GM18870 (cell line): ENCODE measurements at regions not wholly inside any gene's neighbourhood (a gene's known extent, or its start where the extent isn't known, plus 50 kb on each side); places are given as distances from the start of the nearest gene placed in this dataset.
"Not testable (repeated sequence)": the region's sequence is repeated elsewhere in the genome, so short reads cannot be mapped to it uniquely, and the experiment has no call there.

Experiments used
- ATAC-seq: cut with Tn5 transposase; IDR thresholded peaks from one replicate; pipeline ENCODE4 v1.9.1; 2021; ENCODE audit warnings: moderate library complexity; ENCODE audit not compliant: unreplicated experiment

DNA sequence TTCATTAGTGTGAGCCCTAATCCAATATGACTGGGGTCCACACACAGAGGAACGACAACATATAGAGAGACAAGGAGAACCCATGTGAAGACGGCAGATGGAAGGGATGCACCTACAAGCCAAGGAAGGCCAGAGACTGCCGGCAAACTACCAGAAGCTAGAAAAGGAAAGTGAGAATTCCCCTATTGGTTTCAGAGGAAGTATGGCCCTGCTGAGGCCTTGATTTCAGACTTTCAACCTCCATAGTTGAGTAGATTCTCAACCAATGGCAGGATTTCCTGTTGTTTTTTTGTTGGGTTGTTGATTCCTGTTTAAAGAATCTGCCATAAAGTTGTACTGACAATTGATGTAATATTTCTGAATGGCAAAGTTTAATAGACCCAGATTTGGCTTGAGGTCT is 241.5 kb downstream of the SATB2 start:
- ATAC-seq: peak; percentile 72

DNA sequence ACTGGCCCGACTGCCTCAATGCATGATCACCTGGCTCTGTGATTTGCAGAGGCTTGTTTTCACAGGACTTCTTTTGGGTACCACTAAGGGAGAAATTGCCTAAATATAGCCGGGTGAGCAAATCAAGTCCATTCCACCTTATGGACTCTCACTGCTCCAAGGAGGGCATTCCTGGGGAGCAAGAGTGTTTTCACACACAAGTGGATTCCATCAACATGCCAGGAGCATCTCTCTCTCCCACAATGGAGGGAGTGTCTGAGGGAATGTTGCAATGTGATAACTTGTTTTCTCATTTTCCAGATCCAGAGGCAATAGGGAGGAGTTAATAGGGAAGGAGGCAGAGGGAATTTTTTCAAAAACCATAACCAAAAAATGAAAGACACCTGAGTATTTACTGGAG is 250.7 kb downstream of the SATB2 start:
- no peak for ATAC-seq

DNA sequence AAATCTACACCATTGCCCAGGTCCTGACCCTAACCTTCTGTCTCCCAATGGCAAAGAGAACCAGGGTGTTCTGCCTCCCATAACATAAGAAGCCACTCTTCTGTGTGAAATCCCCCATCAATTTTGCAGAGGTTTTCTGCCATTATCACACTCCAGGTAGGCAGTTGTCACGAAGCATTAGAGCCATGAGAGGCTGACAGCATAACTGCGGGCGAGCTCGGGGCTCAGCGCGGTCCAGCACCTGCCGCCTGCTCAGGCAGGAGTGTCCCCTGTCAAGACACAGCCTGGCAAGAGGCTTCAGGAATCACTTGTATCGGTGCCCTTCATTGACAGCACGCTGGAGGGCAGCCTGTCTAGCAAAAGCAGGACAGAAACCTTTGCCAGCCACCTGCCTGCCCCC is 251.2 kb downstream of the SATB2 start:
- no peak for ATAC-seq

DNA sequence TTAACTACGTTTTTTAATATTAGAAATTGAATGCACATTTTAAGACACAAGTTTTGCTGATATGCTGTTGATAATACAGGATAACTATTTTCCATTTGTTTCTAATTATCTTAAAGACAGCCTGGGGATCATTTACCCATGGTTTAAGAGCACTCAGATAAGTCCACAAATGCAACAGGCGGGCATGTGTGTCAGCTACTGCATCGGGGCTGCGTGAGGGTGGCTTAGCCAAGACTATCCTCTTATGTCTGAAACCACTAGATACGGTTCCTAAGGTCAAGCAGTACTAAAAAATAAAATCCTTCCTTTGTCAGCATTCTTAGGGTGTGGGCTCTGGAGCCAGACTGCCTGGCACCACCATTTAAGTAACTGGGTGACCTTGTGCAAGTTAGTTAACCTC is 254.8 kb downstream of the SATB2 start:
- ATAC-seq: no peak

DNA sequence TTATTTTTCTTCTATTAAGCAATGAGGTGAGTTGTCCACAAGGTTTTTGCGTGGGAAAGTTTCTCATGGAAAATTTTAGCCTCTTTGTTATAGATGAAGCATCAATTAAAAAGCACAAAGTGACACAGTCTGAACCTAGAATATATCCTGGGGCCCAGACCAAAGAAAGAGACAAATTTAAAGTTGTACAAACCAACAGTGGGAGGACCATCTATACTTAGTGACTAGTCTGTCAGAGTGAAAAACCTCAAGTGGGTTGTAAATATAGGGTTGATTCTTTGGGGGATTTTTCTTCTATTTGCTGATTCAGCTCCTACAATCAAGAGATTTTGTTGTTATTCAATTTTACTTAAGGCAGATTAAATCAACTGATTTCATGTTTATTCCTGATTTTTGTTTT is 256.2 kb downstream of the SATB2 start:
- no peak for ATAC-seq

DNA sequence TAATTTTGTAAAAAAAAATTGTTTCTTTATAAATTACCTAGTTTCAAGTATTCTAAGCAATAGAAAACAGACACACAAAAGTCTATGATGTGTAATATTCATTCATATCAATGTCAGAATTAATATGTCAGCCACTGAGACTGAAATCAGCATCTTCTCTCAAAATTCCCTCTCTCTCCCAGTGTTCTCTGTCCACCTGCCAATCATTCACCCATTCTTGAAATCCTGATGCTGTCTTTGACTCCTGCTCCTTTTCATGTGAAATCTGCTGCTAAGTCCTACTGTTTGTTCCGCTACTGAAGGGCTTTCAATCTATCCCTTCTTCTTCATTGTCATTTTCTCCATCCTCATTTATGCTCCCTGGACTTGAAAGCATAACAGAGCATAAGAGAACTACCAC is 257.9 kb downstream of the SATB2 start:
- ATAC-seq: no peak

DNA sequence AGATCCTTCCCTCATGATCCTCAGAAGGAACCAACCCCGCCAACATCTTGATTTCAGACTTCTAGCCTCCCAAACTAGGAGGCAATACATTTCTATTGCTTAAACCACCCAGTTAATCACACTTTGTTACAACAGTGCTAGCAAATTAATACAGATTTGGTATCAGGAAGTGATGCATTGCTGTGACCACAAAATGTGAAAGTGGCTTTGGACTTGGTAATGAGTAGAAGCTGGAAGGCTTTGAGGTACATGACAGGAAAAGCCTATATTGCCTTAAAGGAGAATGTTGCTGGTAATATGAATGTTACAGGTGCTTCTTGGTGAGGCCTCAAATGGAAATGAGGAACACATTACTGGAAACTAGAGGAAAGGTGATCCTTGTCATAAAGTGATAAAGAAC is 260.3 kb downstream of the SATB2 start:
- ATAC-seq: no peak

DNA sequence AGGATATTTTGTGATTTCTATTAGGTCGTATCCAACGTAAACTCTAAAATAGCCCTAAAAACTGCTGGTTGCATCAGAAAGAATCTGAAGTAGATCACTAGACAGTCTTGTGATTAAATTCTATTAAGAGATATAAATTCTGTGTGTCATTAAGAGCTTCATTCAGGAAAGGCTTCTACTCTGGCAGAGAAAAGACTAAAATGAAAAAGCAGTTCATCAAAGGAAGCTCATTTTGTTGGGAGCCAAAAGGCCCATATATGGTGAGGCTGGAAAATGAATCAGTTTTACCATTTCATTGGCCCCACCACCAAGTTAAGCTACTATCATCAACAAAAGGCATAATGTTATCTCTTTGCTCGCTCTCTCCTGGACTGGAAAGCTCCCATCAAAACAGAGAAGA is 261.1 kb downstream of the SATB2 start:
- ATAC-seq: no peak

DNA sequence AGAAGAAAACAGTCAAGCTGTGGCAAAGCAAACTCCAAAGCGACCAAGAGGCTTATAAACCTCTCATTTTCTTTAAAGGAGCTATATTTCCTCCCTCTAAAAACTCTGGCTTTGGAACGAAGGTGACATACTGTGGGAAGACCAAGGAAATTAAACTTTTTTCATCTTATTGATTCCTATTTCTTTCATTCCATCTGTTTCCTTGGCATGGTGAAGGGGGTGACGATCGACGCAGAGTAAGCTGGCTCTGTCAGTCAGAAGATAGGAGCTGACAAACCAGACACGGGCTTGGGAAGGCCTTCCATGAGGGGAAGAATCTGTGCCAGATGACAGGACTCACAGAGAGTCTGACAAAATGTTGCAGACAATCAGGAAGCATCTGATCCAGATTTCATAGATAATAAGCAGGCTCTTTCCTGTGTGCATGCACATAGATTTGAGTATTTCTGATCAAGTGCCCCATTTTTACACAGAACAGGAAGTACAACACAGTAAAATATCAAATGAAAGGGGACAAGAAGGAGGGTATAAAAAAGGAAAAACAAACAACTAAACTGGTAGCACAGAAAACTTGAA is 261.7 kb downstream of the SATB2 start:
- no peak for ATAC-seq

DNA sequence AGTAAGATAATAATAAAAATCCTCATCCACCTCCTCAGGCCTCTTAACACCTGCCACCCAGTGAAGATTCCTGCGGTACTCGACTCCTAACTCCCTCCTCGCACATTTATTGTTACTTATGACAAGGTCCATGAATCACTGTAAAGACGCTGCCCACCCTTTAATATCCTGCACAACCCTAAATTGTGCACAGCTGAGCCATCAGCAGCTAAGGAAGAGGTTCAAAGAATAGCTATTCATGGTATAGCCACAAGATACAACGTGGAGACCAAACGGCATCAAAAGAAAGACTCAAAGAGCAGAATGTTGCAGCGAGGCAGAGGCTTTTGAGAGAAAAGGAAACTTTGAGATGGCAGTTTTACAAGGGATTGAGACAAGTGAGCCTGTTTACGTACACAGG is 266.3 kb downstream of the SATB2 start:
- no peak for ATAC-seq

DNA sequence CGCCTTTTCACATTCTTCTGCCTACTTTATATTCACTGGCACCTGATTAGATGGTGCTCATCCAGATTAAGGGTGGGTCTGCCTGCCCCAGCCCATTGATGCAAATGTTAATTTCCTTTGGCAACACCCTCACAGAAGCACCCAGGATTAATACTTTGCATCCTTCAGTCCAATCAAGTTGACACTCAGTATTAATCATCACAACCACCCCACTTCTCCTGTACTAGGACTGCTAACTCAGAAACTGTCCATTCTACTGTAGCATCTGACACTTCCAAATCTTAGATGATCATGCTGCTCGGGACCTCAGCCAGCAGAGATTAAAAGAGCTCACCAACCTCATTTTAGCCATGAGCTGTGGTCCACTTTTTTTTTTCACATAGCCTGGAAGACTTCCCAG is 268.5 kb downstream of the SATB2 start:
- no peak for ATAC-seq

DNA sequence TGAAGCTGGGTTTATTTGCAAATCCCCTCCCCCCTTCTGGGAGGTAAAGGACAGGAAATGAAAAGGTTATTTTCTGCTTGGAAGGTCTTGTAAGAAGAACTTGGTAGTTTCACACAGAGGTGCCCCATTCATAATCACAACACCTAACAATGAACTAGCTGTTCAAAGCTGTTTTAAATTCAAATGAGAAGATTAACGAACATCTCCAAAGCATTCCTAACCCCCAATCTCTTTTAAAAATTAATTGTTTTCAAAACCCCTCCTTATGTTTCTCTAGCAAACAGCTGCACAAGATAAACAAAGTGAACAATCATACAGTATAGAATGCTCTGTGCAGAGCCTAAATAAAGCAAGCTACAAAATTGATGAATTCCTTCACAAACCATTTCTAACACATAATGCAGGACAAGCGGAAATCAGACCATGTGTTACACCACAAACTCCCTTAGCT is 271.4 kb downstream of the SATB2 start:
- ATAC-seq: no peak

DNA sequence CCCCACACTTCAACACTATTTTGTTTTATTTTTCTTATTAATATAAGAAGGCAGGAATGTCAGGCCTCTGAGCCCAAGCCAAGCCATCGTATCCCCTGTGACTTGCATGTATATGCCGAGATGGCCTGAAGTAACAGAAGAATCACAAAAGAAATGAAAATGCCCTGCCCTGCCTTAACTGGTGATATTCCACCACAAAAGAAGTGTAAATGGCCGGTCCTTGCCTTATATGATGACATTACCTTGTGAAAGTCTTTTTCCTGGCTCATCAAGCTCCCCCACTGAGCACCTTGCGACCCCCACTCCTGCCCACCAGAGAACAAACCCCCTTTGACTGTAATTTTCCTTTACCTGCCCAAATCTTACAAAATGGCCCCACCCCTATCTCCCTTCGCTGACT is 272.6 kb downstream of the SATB2 start:
- ATAC-seq: not testable (repeated sequence)

DNA sequence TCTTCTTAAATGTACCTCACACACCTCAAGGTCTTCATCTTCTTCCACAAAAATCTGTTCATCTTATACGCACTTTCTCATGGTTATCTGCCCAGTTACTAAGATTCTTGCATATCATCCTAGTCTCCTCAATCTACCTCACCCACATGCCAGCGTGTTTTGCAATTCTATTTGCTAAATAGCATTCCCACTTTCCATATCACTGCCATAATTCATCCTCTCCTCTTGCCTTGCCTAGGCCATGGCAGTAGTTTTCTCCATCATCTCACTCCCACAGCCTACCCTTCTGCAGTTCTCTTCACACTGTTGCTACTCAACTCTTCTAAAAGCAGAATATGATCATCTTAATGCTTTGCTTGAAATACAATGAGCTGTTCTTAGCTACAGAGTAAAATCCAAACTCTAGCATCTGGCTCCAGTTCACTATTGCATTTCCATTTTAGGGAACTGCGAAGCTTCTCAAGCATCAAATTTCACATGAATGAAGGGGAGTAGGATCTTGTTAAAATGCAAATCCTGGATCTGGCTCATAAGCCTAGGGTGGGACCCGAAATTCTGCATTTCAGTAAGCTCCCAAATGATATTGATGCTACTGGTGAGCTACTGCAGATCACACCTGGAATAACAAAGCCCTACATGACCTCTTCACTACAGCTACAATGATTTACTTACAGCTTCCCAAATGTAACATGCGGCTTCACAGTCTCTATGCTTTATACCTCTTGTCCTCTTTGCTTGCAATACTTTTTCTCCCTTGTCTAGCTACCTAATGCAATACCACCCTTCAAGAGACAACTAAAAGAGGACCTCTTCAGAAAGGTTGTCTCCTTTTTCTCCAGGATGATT is 293.9 kb downstream of the SATB2 start:
- ATAC-seq: no peak

DNA sequence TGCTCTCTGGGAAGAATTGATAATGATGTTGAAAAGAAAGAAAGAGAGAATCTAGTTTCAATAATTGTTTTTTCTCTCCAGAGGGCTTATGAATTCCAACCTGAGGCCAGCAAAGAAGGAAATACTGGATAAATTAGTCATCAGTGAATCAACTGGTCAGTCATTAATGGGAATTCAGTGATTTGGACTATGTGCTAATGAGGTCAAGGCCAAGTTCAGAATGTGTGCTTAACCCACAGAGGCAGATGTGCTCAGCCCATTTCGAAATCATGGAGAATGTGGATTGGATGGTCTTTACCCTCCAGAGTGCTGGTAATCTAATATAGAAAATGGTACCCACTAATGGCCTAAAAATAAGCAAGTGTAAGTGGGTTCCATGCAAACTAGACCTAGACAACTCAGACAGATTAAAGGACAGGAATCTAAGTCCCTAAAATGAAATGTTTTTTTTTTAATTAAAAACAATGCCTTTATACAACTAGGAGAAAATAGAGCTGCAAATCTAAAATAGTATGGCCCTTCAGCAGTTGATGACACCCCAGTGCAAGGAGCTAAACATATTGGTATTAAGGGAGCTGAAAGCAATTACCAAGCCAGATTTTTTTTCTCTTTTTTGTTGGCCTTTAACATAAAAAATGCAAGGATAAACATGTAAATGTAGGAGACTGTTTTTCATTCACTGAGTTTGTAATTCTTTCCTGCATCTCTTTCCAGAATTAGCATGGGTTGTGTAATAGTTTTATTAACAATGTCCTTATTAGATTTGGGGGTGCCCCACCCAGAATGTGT is 296.9 kb downstream of the SATB2 start:
- ATAC-seq: no peak

DNA sequence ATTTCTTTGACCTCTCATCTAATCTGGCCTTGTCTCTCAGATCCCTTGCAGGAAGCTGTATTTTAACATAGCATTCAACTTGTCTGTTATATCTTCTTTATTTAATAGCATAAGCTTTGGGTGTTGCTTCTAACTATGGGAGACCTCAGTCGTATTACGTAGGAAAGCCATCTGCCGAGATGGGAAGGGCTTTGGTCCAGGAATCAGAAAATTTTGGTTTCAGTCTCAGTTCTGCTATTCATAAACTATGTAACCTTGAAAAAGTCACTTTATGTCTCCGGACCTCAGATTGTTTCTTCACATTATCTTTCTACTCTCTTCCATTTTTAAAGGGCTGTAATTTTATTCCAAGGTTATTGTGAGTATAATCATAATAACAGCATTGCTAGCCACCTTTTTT is 297.7 kb downstream of the SATB2 start:
- ATAC-seq: no peak

DNA sequence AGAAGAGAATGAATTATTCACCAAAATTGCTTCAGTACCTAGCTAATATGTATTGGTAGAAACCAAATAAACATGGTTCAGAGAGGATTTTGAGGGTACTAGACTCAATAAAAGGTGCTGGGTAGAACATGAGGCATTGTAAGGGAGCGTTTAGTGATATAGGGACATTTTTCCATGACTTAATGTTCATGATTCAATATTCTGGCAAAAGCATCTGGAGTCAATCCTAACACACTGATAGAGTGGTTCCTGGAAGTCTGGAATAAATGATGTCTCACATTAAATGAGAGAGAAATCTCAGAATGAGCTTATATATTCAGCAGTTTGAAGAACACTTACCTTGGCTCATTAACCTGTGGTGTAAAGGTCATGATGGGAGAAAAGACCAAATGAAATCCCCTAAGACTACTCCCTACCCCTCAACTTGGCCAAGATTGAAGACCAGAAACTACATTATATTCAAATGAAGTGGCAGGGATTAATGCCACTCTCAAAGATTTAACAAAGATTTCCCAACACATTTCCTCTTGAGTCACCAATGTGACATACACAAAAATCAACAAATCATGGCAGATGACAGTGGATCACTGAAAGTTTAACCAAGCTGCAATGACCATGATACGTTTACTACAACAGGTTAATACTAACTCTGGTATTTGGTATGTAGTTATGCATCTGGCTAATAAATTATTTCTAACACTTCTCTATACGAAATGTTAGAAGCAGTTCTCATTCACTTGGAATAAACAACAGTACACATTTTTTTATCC is 309.5 kb downstream of the SATB2 start:
- ATAC-seq: no peak

DNA sequence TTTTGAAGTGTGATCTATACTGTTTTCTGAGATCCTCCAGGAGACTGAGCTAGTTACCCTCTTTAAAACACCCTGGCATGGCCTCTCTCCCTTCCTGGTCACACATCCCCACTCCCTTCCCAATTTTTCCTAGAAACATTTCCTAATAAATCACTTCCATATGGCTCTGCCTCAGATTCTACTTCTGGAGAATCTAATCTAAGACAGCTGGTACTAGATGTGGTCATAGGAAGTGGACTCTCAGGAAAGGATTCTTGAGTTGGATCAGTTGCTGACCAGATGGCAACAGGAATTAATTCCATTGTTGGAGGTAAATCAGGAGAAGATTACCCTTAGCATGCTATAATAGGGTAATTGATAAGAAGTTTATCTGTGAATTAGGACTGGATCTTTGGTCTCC is 310.5 kb downstream of the SATB2 start:
- ATAC-seq: no peak

DNA sequence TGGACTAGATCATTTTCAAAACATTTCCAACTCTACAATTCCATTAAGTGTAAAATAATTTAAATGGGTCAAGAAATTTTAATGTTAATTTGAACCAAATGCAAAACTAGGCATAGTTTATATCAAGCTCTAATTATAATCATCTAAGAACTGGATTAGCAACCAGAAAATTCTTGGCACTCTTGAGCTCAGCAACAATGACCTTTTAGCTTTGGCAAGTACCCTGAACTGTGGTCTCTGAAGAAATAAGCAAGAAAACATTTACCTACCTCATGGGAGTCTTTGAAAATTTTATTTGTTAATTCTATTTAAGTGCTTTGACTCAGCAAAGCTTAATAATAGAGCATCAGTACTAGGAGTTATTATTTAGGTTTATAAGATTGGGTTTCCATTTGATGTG is 313.2 kb downstream of the SATB2 start:
- ATAC-seq: no peak

DNA sequence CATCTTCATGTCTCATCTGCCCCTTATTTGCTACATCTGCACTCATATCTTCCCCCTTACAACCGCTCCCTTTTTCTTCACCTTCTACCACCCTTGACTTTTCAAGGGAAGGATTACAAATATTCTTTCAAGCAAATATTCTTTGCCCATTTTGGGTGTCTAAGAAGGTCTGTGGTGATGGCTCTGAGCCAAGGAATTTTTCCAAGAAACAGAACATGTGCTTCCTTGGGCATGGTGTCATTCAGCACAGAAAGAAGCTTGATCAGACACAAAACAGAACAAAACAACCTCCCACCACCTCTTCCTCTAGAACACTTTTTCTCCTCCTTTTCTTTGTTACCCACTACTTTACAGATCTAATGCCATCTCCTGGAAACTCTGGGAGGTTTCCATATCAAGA is 313.7 kb downstream of the SATB2 start:
- ATAC-seq: no peak

DNA sequence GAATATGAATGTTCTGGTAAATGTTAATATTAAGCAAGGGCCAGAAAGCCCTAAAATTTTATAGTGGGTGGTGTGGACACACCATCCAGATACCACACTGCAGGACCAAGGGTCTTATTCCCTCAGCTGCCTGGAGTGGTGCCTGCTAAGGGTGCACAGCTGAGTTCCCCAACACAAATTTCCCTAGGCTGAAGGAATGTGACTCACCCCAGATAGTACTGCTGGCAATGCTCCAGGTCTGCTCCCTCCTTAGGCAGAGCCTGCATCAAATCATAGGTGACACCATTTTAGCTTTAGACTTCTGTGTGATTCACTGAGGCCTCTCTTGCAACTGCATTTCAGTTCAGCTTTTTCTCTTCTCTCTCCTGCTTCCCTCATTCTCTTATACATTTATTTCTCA is 321.1 kb downstream of the SATB2 start:
- no peak for ATAC-seq
